NCI-H2107 (cell line): ENCODE measurements at regions not wholly inside any gene's neighbourhood (a gene's known extent, or its start where the extent isn't known, plus 50 kb on each side); places are given as distances from the start of the nearest gene placed in this dataset.

Experiments
- DNase-seq: peaks from one replicate; lab custom pipeline; 2025; lab: John Stamatoyannopoulos, UW

DNA sequence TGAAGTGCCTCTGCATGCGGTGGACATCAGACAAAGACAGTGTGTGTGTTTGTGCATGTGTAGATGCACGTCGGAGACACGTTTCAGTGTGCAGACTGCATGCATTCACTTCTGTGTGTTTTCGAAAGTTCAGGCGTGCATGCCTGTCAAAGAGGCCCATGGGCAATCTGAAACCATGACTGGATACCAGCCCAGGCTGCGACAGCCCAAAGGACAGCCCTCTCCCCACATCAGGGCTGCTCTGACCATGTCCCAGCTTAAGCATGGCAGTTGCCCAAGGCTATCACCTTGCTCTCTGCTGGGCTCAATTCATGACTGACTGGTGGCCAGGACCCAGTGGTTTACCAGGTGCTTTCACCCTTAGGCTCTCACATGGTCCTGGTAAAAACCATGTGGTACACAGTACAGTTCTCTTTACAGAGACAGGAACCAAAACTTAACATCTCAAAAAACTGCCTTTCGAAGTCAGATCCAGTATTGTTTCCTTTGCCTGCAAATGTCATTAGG lies 423.7 kb upstream of the CADM1 start:
- DNase-seq, result no peak

DNA sequence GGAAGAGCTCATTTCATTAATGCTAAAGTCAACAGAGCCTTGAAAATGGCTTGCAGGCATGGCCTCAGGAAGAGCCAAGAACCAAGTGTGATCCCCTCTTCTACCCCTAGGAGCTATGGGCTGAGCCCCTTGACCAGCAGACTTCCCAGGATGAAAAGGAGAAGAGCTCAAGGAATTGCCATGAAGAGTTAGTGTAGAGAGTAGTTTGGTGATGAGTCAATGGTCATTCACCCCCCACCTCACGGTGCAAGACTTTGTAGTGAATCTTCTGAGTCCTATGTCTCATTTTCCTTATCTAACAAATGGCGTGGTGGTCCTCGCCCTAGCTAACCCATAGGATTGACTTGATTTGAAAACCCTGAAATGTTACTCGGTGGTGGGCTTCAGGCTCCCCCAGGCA lies 422.4 kb upstream of the CADM1 start:
- no peak for DNase-seq

DNA sequence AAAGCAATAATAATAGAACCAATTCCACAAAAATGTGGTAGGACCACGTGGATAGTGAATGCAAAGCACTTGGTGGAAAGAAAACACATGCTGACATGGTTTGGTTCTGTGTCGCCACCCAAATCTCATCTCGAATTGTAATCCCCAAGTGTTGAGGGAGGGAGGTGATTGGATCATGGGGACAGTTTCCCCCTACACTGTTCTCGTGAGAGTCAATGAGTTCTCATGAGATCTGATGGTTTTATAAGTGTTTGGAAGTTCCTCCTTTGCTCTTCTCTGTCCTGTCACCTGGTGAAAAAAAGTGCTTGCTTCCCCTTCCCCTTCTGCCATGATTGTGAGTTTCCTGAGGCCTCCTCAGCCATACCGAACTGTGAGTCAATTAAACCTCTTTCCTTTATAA lies 421.9 kb upstream of the CADM1 start:
- DNase-seq, result no peak

DNA sequence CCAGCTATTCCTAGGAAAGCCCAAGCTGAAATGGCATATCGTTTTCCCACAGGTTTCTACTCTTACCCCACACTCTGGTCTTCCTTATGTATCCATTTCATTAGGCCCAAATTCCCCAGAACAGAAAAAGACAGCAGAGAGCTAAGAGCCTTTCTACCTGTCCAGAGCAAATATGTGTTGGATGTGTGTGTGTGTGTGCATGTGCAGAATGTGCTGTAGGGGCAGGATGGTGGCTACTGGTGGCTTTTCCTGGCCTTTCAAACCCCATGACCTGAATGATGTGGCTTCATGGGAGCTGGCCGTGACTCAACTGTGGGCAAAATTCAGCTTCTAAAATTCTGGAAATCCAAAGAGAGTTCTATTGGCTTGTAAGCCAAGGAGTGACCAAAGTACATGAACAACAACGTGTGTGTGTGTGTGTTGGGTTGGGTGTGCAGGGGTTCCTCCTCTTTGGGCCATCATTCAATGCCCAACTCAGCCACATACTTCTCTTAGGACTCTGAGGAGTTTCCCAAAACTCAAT lies 421.4 kb upstream of the CADM1 start:
- no peak for DNase-seq

DNA sequence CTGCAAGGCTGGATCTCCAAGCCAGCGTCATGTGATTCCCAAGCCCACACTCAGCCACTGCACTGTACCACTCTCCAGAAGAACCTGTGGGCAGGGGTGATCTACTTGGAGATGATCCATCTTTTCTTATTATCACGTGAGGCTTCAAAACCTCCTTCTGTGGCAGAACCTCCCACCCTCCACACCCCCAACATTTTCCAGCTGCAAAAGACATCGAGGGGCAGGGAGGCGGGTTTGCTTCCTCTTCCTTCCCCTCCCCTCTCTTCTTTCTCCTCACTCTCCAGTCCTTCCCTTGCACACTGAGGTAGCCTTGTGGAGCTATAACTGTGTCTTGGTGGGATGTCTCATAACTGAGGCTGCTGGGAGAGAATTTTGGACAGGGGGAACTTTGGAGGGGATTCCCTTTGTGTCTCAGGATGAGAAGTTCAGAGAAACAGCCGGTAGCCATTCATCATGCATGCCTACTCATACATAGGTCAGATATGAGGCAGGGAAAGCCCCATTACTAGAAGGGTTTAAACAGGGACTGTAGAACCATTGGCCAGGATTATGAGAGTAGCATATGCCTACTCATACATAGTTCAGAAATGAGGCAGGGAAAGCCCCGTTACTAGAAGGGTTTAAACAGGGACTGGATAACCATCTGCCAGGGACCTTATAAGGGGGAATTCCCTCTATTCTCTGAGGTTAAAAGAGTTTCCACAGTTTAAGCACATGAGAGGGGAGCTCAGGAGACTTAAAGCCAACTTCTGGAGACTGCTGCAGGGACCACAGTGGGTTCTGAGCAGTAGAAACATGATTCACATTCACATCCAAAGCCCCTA lies 420.7 kb upstream of the CADM1 start:
- no peak for DNase-seq

DNA sequence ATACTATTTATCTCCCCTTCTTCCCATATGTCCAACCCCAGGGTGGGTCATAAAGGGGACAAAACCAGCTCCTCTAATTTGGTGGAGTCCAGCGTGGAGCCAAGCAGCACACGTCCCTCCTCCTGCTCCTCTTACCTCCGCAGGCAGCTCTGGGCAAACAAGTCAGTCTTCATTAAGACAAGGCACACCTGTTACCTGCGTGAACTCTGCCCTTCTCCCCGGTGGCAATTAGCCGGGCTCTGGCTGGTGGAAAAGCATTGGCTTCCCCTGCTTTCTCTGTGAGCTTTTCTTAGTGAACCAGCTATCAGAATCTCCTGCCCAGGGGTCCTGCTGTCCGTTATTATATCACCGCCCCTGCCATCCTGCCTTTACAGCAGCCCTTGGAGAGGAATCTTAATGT lies 418.7 kb upstream of the CADM1 start:
- no peak for DNase-seq

DNA sequence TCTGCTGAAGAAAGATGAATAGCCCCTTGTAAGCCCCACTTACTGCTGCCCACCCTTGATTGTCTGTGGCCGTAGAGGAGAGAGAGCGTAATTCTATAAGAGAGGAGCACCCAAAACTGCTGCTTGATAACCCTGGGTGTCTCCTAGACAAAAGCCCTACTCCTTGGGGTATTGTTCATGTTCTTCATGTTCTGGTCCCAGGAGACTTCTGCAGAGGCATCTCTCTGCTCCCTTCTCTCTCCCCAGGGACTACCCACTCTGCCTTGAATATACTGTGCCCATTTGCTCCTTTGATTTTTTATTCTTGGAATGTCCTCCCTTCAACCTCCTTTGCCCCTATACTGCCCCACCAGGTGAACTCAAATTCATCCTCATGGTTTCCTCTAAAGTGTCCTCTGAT lies 417.8 kb upstream of the CADM1 start:
- no peak for DNase-seq

DNA sequence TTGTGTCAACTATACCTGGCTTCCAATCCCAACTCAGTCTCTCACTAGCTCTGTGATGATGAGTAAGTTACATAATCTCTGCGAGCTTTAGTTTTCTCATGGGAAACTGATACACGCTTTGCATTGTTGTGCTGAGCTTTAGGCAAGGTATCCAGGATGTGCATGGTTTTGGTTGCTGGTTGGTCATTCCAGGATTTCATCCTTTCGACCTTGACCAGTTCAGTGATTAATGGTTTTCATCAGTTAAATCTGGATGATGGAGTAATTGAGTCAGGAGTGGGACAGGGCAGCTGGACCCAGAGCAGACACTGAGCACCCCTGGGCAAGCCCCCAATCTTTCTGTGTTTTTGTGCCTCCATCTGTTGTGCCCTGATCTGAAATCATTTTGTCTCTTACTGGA lies 417.3 kb upstream of the CADM1 start:
- no peak for DNase-seq

DNA sequence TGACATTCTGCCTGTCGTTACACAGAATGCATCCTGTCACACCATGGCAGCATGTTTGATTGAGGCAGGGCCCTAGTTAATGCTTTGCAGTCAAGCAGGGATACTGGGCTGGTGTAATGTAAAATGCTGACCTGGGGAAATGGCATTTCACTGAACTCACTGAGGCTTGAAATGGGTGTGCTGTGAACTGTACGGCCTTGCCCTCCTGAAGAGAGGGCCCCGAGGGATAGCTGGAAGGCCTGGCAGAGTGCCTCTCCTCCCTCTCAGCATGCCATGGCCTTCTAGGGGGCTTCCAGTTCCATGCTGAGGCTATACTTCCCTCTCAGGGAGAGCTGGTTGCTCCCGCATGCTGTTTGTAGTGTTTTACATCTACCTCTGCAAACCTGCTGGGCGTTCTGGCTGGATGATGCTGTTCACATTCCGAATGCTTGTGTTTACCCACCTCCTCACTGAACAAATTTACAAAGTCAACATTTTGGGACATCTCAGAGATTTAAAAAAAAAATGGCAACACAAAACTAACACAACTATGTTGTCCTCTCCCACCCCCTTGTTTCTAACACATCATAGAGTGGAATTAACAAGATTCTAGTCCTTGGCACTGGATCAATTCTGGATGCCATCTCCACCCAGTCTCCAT lies 416.7 kb upstream of the CADM1 start:
- no peak for DNase-seq

DNA sequence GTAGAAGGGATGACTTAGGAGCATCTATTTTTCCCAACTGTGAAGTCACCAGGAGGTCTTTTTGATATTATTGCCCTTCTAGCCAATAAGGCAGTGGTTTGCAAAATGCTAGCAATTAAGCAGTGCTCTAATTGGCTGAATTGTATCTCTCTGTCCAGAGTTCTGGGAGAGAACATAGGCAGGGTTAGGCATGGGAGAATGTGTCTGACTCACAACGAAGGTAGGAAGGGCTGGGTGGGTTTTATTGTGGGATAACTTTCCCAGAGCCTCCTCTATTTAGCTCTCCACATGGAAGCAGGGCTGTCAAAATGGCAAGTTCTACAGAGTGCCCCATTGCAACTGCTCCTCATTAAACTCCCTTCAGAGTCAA lies 415.9 kb upstream of the CADM1 start:
- DNase-seq, result no peak

DNA sequence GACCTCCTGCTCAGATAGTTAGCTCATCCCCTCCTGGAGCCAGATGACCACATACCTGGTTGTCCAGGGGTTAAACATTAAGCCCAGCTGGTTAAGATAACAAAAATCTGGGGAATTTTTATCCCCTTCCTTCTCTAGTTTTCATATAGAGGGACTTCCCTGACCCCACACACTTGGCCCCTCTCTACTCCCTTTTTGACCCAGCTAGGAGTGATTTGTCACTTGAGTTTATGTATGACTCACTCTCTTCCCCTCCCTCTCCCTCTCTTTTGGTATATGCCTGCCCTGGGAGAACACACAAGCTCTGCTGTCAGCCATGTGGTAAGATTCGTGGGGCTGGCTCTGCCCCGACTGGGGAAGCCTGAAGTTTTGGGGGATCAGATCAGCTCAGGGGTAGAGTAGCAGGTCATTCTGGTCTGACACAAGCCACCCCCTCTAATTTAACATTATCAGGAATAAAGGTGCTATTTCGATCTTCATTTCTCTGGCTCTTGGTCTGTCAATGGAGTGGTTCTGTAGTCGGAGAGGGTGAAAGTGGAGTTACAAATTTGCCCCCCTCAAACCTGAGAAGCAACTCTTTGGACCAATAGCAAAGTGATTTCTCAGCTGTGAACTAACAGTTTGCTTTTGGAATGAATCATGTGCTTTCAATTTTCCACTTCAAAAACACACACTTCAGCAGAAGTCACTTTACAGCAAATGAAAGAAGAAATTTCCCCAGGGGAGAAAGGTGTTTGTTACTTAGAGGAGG lies 415.3 kb upstream of the CADM1 start:
- no peak for DNase-seq

DNA sequence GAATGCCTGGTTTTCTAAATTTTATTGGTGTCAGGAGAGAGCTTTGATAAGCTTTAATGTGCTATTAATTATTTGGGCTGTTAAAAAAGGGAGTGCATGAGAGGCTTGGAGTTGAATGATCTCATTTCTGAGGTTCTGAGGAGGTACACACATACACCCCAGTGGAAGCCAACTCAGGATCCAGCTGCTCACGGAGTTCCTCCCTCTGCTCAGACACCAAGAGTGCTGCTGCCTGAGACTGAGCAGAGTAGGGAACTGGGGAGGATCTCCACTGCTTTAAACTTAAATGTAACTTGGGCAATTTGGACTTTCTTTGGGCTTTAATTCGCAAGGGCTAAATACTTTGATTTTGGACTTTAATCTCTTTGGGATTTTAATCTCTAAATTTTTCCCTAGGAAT lies 414.4 kb upstream of the CADM1 start:
- DNase-seq, result no peak

DNA sequence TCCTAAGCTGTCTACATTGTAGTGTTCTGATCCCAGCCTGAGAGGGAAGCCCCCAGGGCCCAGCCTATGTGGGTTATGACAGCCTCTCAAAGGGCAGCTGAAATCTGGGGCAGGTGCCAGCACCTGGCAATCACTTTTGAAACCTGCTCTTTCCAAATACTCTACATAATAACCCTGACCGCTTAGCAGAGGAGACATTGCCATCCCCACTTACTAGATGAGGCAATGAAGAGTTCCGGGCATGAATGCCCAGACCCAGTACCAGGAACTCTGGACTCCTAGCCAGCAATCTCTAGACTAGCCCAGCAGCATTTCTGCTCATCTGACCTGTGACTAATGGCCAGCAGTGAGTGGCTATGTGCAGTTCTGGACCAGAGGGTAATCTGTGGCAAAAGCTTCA lies 412.4 kb upstream of the CADM1 start:
- DNase-seq, result no peak

DNA sequence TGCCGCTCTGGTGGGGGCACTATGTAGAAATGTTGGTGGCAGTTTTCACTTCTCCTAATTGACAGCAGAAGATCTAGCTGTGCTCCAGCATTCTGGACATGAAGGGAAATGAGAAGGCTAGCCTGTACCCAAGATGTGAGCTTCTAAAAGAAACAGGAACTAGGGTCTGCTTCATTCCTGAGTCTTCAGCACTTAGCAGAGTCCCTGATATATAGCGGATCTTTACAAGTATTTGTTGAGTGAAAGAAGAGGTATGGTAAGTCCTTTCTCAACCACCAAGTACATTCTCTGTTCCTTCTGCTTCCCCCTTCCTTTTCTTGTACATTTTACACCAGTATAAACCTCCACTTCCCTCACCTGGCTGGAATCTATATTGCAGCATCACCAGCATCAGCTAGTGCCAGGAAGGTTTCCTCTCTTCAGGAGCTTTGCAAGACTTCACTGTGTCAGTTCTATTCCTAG lies 408.3 kb upstream of the CADM1 start:
- DNase-seq, result no peak

DNA sequence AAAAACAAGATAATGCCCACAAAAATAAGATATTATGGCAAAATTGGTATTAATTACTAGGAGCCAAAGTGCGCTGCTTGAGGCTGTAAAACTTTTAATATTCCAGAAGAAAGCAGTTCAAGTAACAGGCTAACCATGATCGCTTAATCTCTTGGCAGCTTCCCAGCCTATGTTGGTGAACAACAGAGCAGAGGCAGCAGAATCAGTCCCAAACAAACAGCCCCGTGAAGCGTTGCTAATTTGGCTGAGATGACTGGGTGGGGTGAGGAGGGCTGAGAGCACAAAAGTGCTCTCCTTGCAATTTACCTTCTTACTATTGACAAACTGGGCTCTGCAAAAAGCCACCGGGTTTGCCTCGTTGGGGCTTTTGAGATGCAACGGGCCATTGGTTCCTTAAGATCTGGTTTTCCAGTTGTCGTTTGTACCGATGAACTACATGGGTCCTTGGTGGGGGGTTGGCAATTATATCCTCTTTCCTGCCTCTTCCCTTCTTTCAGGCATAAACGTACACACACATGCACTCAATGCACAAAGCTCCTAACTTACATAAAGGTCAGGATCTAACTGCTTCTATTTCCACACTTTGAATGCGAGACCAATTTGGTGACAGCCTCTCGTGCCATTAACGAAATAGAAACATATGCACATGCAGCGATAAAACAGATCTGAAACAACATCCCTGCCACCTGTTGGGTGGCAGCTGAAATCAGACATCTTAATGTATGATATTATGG lies 407.6 kb upstream of the CADM1 start:
- DNase-seq, result peak; percentile 61

DNA sequence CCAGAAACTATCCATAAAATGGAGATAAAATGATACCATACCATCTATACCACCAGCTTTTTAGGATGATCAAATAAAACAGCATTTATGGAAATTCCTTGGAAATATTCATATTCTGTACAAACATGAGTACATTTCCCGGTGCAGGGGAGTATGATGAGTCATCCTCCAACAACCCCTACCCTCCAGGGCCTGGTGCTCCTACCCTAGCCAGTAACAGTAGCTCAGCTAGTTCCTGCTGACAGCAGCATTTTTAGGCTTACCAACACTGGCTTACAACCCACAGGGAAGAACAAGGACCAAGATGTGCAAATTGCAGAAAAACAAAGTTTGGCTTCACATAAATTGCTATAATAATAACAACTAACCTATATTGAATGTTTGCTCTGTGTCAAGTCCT lies 406.2 kb upstream of the CADM1 start:
- no peak for DNase-seq

DNA sequence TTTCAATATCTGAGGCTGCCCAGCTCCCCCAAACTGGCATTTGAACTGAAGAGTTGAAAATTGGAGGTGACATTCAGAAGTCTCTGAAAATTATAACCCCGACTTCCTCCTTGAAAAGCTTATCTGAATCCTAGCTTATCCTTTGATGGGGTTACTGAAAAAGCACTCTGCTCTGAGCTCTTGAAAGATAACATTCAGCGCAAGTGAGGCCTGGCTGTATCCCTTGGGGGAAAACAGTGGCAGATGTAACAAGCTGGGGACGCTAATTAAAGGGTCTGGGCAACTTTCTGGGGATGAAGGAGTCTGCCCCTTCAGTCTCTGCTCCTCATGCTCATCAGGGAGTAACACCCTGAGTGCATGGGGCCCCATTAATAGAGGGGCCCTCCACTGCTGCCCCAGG lies 402.0 kb upstream of the CADM1 start:
- no peak for DNase-seq

DNA sequence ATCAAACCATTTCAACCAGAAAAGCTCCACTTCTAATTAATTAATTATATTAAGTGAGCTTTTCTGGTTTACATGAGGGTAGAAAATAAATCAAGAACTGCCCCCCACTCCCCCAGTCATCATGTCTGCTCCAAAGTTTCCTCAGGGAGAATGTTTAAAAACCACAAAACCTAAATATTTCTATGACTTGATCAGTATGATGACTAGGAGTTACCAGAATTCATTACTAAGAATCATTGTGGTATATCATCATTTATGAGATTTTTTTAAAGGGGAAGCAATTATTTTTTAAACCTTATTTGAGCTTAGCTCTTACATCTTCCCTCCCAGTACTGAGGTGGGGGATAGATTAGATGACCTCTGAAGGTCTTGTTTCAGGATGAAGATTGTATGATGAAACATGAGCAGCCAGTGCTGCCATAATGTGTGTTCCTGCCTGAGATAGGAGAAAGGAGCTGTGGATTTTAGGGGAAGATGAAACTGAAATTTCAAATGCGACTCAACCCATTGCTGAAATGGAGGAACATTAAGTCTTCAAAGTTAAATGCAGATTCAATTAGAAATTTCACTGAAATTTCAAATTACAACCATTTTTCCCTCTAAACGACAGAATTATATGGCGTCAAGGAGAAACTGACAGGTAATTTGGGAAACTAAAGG lies 401.3 kb upstream of the CADM1 start:
- no peak for DNase-seq

DNA sequence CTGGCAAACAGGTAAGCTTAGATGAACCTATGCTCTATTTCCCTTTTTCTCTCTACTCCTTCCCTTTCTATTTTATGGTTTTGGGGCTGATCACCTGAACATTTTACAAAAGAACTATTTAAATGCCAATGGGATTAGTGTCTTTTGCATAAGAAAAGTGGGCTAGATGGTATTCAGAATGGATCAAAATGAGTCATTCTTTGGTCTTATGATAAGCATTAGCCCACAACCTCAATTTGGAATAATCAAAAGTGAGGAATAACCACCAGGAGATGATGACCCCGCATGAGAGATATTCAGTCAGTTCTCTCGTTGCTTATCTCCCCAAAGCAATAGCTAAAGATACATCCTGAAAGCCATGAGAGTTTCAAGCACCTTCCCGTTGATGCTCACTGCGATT lies 399.0 kb upstream of the CADM1 start:
- no peak for DNase-seq

DNA sequence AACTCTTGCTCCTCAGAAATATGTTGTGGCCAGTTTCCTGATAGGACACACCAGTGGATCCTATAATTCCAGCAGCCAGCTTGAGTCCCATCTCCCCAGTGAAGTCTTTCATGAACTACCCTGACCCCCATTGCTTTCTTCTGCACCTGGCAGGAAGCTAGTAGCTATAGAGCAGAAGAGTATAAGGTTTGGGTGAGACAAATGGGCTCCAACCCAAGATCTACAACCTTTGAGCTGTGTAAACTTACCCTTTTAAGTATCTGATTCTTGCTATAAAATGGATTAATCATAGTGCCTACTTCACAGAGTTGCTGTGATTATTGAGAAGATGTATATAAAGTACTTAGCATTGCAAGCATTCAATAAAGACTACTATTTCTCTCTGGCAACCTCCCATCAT lies 396.9 kb upstream of the CADM1 start:
- no peak for DNase-seq

DNA sequence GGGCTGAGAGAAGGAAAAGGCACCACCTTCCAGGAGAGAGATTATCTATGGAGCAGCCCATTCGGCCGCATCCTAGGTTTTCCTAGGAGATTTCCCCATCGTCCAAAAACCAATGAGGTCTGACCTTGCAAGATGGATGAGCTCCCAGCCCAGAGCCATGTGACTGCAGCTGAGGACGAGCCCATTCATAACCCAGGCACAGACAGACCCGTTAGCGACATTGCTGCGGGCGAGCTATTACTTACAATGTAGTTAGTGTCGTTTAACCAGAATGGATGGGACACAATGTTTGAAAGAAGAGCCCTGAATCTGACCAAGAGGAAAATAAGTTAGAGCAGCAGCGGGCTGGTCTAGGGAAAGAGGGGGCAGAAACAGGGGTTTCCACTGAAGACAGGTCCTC lies 395.9 kb upstream of the CADM1 start:
- DNase-seq, result no peak
